Heart left ventricle (tissue), 16 donors: ENCODE measurements at regions not wholly inside any gene's neighbourhood (a gene's known extent, or its start where the extent isn't known, plus 50 kb on each side); places are given as distances from the start of the nearest gene placed in this dataset.

Experiments
- ATAC-seq, 4 donors: fragments of 200-7000 bp; cut with Tn5 transposase; one replicate each; pipeline ENCODE4 v1.9.1; 2020 to 2022; ENCODE audit warnings: moderate library complexity in 4 of 4, mild to moderate bottlenecking in 3 of 4, moderate number of reproducible peaks in 1 of 4
- DNase-seq, 5 donors: peaks; one replicate each; pipeline ENCODE4 v3.0.0-alpha.2; 2020
- H3K27ac ChIP-seq, 12 donors: fragments of 200-600 bp; sonication (generic) in 4 of 12; one replicate each; pipeline versions ENCODE4 v1.5.0 to v1.8.0; 2016 to 2022; ENCODE audit warnings: mild to moderate bottlenecking in 2 of 12
- H3K27me3 ChIP-seq, 9 donors: fragments of 200-600 bp; sonication (generic) in 2 of 9; one replicate each; pipeline versions ENCODE4 v1.5.1 to v1.8.0; 2016 to 2022; ENCODE audit warnings: mild to moderate bottlenecking in 3 of 9
- H3K36me3 ChIP-seq, 9 donors: fragments of 200-600 bp; sonication (generic) in 2 of 9; one replicate each; pipeline versions ENCODE4 v1.5.0 to v1.8.0; 2018 to 2022; ENCODE audit warnings: mild to moderate bottlenecking in 2 of 9
- H3K4me1 ChIP-seq, 12 donors: fragments of 200-600 bp; sonication (generic) in 4 of 12; one replicate each; pipeline versions ENCODE4 v1.5.0 to v1.8.0; 2016 to 2022; ENCODE audit warnings: mild to moderate bottlenecking in 3 of 12
- H3K4me3 ChIP-seq, 12 donors: fragments of 200-600 bp; sonication (generic) in 4 of 12; one replicate each; pipeline versions ENCODE4 v1.5.0 to v1.8.0; 2017 to 2022; ENCODE audit warnings: mild to moderate bottlenecking in 9 of 12, moderate library complexity in 4 of 12
- H3K9me3 ChIP-seq, 12 donors: fragments of 200-600 bp; sonication (generic) in 4 of 12; one replicate each; pipeline versions ENCODE4 v1.5.0 to v1.8.0; 2016 to 2022; ENCODE audit warnings: mild to moderate bottlenecking in 1 of 12
- CTCF ChIP-seq, 12 donors: fragments of 200-600 bp; sonication (generic) in 4 of 12; IDR thresholded peaks; one replicate each; pipeline versions ENCODE4 v1.5.0 to v1.8.0; 2018 to 2022; ENCODE audit warnings: antibody characterized with exemption in 12 of 12, mild to moderate bottlenecking in 5 of 12
- POLR2A ChIP-seq, 2 donors: fragments of 450-650 bp; IDR thresholded peaks; one replicate each; pipeline ENCODE4 v1.6.1; 2017; ENCODE audit warnings: antibody characterized with exemption in 2 of 2, mild to moderate bottlenecking in 2 of 2, moderate library complexity in 2 of 2
- WGBS, 4 donors: extraction: QIAGEN DNeasy Blood & Tissue Kit in 2 of 4; methylation state at CpG; one replicate each; pipeline versions ENCODE4 v1.1.5 to v1.1.7; 2013 to 2018; 5-methylcytosine and 5-hydroxymethylcytosine counted together
- intact Hi-C, 10 donors: fragments of 100-400 bp; cut with DNase I; formaldehyde crosslinking; loops; one replicate each; pipeline versions ENCODE4 v1.11.1 to v1.14.2; 2022
- donor health status: ischemic (EF 13 %, LVEDD 7.1; RV severe dilation, severe dysfunction).
- donor health status: healthy with polysubstance abuse.
- donor health status: DM: no; HTN: yes; CAD: no.
- donor health status: DM: no; HTN: no; CAD: no.
- donor health status: ischemic (EF 25% LVEDD 6.9; RV normal size, moderate dysfunction).
- donor health status: ischemic (EF 25% LVEDD 5.7; RV mildly dilated, moderate dysfunction).
- donor health status: healthy.
- donor health status: DM: yes; HTN: yes; CAD: no.
- donor health status: ischemic (EF 35%, LVEDD 5.7; RV mildly dilated, moderate dysfunction).
- donor health status: nonischemic (EF 11% LVEDD 7.7; RV severe dilation, severe dysfunction).
- donor health status: DM: yes; HTN: yes; CAD: no.
- donor health status: PGD.
- donor health status: ischemic (EF 29% LVEDD 5.4; RV normal size, mild dysfunction).
- donor health status: nonischemic (EF 23%, LVEDD 6.1; RV moderate dilation, normal function).

GRCh38 chr5:176736931-176737745, 73.2 kb upstream of the UNC5A start:
- Histone ChIP-seq H3K4me1 (no peaks in the 10 kb centered on the region), H3K36me3 (no peaks in the 10 kb centered on the region), H3K27me3 (peaks cover 6 to 98% (median 38%) of the 10 kb centered on the region in 9 donors), H3K4me3 (no peak overlapping the region), H3K9me3 (no peaks in the 10 kb centered on the region), H3K27ac (no peak overlapping the region)
- intact Hi-C loops = no loop called here
- DNase-seq = peak in 1 of 5 donors; percentile 20
- 55 to 65% (median 61%) methylated on average over 11 of the region's 11 CpGs for WGBS, 4 donors
- no peak for ATAC-seq
- TF ChIP-seq POLR2A (IDR thresholded peaks at IDR 0.05) (no peak), CTCF (IDR thresholded peaks at IDR 0.05) (no peak)

GRCh38 chr5:176737746-176738636, 72.4 kb upstream of the UNC5A start:
- Histone ChIP-seq H3K4me3 (no peak overlapping the region), H3K4me1 (peaks cover 0 to under 1% (median 0%) of the 10 kb centered on the region in 12 donors), H3K36me3 (no peaks in the 10 kb centered on the region), H3K27me3 (peaks cover 12 to 98% (median 40%) of the 10 kb centered on the region in 9 donors), H3K9me3 (no peaks in the 10 kb centered on the region), H3K27ac (no peak overlapping the region)
- DNase-seq (peak in 1 of 5 donors; percentile 35), ATAC-seq (no peak)
- intact Hi-C loops = no loop called here
- TF ChIP-seq POLR2A (IDR thresholded peaks at IDR 0.05) (no peak), CTCF (IDR thresholded peaks at IDR 0.05) (no peak)
- WGBS, 4 donors = 79 to 84% (median 82%) methylated on average over 21 of the region's 21 CpGs

- intact Hi-C loops = no loop called here
- ATAC-seq (no peak), DNase-seq (no peak)
- peaks cover 20 to 98% (median 47%) of the 10 kb centered on the region in 9 donors for H3K27me3 ChIP-seq
- H3K36me3 ChIP-seq = no peaks in the 10 kb centered on the region
- no peak overlapping the region for H3K4me3 ChIP-seq
- H3K4me1 ChIP-seq = peaks cover 0 to 8% (median 3%) of the 10 kb centered on the region in 12 donors
- TF ChIP-seq CTCF (IDR thresholded peaks at IDR 0.05) (no peak), POLR2A (IDR thresholded peaks at IDR 0.05) (no peak)
- 76 to 83% (median 80%) methylated on average over 10 of the region's 10 CpGs for WGBS, 4 donors
- no peak overlapping the region for H3K27ac ChIP-seq
- H3K9me3 ChIP-seq = no peaks in the 10 kb centered on the region
These were observed 71.6 kb upstream of the UNC5A start for GRCh38 chr5:176738637-176739250.
